Astrocyte of the spinal cord (primary cell): ENCODE measurements at regions not wholly inside any gene's neighbourhood (a gene's known extent, or its start where the extent isn't known, plus 50 kb on each side); places are given as distances from the start of the nearest gene placed in this dataset.

Source experiments
- DNase-seq: peaks from one replicate; pipeline ENCODE4 v3.0.0; 2011; ENCODE audit warnings: low read depth, low spot score
- H3K4me3 ChIP-seq: 2 replicates; pipeline ENCODE4 v1.5.1; 2011; ENCODE audit warnings: low read depth, mild to moderate bottlenecking, low read length, moderate library complexity
- CTCF ChIP-seq: IDR thresholded peaks from 2 replicates; pipeline ENCODE4 v1.5.1; 2012; ENCODE audit warnings: low read depth, mild to moderate bottlenecking, low read length, inconsistent platforms
- in situ Hi-C: cut with HindIII; loops from 2 replicates; pipeline ENCODE4 v1.10.0; 2017; ENCODE audit warnings: low sequenced_read_pairs

- peak; percentile 95 for DNase-seq
- no peak for TF ChIP-seq CTCF
- no peak overlapping the region for H3K4me3 ChIP-seq
- in situ Hi-C loops = no loop called here
These were observed 510.2 kb downstream of the RPS24 start for GRCh38 chr10:78543749-78544362.

GRCh38 chr10:78544423-78545090, 510.9 kb downstream of the RPS24 start:
- no peak for DNase-seq
- H3K4me3 ChIP-seq = no peak overlapping the region
- no peak for TF ChIP-seq CTCF
- in situ Hi-C loops = no loop called here

GRCh38 chr10:78545756-78546155, 512.1 kb downstream of the RPS24 start:
- no peak overlapping the region for H3K4me3 ChIP-seq
- no peak for TF ChIP-seq CTCF
- DNase-seq = no peak
- in situ Hi-C loops = no loop called here

- DNase-seq = no peak
- TF ChIP-seq CTCF = no peak
- no peak overlapping the region for H3K4me3 ChIP-seq
- in situ Hi-C loops = no loop called here
These were observed 513.7 kb downstream of the RPS24 start for GRCh38 chr10:78547397-78547796.

GRCh38 chr10:78547905-78548304, 514.2 kb downstream of the RPS24 start:
- H3K4me3 ChIP-seq = no peak overlapping the region
- TF ChIP-seq CTCF = no peak
- DNase-seq = no peak
- in situ Hi-C loops = no loop called here

- in situ Hi-C loops = no loop called here
- no peak for DNase-seq
- TF ChIP-seq CTCF = no peak
- H3K4me3 ChIP-seq = no peak overlapping the region
These were observed 514.7 kb downstream of the RPS24 start for GRCh38 chr10:78548369-78548768.
